ENCODE measurements at regions not wholly inside any gene's neighbourhood (a gene's known extent, or its start where the extent isn't known, plus 50 kb on each side); places are given as distances from the start of the nearest gene placed in this dataset.

DNA sequence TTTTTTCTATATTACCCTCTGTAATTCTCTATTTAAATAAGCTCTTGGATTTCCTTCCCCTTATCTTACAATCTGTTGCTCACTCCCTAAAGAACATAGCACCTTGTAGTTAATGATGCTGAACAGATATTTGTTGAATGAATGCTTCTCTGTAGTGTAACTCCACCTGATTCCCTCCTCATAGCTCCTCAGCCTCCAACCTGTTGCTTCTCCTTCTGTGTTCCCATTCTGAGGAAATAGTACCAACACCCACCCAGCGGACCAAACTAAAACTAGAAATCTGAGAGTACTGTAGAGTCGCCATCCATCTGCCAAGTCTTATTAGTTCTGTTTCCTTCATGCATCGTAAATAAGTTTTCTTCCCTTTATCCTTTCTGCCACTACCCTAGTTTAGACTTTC, 55.5 kb upstream of the GNB4 start:
- H3K4me3 ChIP-seq (ENCODE audit: low read depth in 2 of 2, low read length in 1 of 2) = no peak overlapping the region
- no peaks in the 10 kb centered on the region for H3K9me3 ChIP-seq
- H2AFZ ChIP-seq (ENCODE audit: low read depth) = no peak overlapping the region
- 50% methylated on average over 3 of the region's 3 CpGs for WGBS (ENCODE audit: low lambda C conversion rate)
- H3K4me2 ChIP-seq = no peak overlapping the region
- no peaks in the 10 kb centered on the region for H3K27me3 ChIP-seq (ENCODE audit: insufficient read depth)
- no peaks in the 10 kb centered on the region for H3K79me2 ChIP-seq (ENCODE audit: insufficient read depth)
- H3K27ac ChIP-seq (ENCODE audit: low read depth in 2 of 2, low read length in 1 of 2) = no peak overlapping the region
- H3K4me1 ChIP-seq (ENCODE audit: control insufficient read depth in 1 of 2, insufficient read depth in 2 of 2, low read depth in 1 of 2, low read length in 1 of 2) = peaks cover 0 to 3% of the 10 kb centered on the region in 2 experiments; a peak in 1 of 4 replicates
- no peak overlapping the region for H3K9ac ChIP-seq
- H4K20me1 ChIP-seq (ENCODE audit: insufficient read depth) = no peaks in the 10 kb centered on the region
- TF ChIP-seq, protein P1, sequence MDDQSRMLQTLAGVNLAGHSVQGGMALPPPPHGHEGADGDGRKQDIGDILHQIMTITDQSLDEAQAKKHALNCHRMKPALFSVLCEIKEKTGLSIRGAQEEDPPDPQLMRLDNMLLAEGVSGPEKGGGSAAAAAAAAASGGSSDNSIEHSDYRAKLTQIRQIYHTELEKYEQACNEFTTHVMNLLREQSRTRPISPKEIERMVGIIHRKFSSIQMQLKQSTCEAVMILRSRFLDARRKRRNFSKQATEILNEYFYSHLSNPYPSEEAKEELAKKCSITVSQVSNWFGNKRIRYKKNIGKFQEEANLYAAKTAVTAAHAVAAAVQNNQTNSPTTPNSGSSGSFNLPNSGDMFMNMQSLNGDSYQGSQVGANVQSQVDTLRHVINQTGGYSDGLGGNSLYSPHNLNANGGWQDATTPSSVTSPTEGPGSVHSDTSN (IDR thresholded peaks at IDR 0.05) = no peak
- DNase-seq = no peak
- ChIA-PET POLR2A (no interaction called here), CTCF (no interaction called here)
- no peaks in the 10 kb centered on the region for H3F3A ChIP-seq (replicated peaks; ENCODE audit: insufficient read depth)
- H3K36me3 ChIP-seq (replicated peaks in 1 of 2; ENCODE audit: control insufficient read depth in 1 of 2, insufficient read depth in 2 of 2, low read length in 1 of 2) = no peaks in the 10 kb centered on the region
- H3K9me2 ChIP-seq = no peaks in the 10 kb centered on the region

DNA sequence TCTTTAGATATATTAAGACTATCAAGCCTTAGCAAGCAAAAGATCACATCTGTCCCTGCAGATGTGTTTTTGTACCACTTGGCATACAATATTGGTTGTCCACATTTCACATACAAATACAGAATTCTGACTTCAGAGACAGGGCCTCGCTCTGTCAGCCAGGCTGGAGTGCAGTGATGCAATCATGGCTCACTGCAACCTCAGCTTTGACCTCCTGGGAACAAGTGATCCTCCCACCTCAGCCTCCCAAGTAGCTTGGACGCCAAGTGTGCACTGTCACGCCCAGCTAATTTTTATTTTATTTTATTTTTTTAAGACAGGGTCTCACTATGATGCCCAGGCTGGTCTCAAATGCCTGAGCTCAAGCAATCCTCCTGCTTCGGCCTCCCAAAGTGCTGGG, 53.0 kb upstream of the ACTL6A start:
- 58% methylated on average over 4 of the region's 4 CpGs for WGBS (ENCODE audit: low lambda C conversion rate)
- TF ChIP-seq POLR2AphosphoS5 (IDR thresholded peaks at IDR 0.05; ENCODE audit: low read depth, low read length) (no peak), TEAD4 (IDR thresholded peaks at IDR 0.05; ENCODE audit: borderline replicate concordance, insufficient read depth) (no peak), EP300 (IDR thresholded peaks at IDR 0.05; ENCODE audit: borderline replicate concordance in 1 of 2, low read depth in 1 of 2, low read length in 1 of 2) (no peak), SMC3 (IDR thresholded peaks at IDR 0.05; ENCODE audit: low read depth, low read length) (no peak), FOXJ3 (CRISPR knock-in tag; IDR thresholded peaks at IDR 0.05) (no peak), IRF3 (IDR thresholded peaks at IDR 0.05; ENCODE audit: low read depth, low read length) (no peak), SIN3A (IDR thresholded peaks at IDR 0.05; ENCODE audit: borderline replicate concordance, low read depth, low read length) (no peak), NRF1 (IDR thresholded peaks at IDR 0.05; ENCODE audit: low read depth, low read length) (no peak), GATA2 (CRISPR knock-in tag; IDR thresholded peaks at IDR 0.05) (no peak)
- TF ChIP-seq, protein P2, sequence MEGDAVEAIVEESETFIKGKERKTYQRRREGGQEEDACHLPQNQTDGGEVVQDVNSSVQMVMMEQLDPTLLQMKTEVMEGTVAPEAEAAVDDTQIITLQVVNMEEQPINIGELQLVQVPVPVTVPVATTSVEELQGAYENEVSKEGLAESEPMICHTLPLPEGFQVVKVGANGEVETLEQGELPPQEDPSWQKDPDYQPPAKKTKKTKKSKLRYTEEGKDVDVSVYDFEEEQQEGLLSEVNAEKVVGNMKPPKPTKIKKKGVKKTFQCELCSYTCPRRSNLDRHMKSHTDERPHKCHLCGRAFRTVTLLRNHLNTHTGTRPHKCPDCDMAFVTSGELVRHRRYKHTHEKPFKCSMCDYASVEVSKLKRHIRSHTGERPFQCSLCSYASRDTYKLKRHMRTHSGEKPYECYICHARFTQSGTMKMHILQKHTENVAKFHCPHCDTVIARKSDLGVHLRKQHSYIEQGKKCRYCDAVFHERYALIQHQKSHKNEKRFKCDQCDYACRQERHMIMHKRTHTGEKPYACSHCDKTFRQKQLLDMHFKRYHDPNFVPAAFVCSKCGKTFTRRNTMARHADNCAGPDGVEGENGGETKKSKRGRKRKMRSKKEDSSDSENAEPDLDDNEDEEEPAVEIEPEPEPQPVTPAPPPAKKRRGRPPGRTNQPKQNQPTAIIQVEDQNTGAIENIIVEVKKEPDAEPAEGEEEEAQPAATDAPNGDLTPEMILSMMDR (IDR thresholded peaks at IDR 0.05) = no peak
- TF ChIP-seq, protein P3, sequence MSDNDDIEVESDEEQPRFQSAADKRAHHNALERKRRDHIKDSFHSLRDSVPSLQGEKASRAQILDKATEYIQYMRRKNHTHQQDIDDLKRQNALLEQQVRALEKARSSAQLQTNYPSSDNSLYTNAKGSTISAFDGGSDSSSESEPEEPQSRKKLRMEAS (IDR thresholded peaks at IDR 0.05; ENCODE audit: low read depth) = no peak
- TF ChIP-seq, protein P4, sequence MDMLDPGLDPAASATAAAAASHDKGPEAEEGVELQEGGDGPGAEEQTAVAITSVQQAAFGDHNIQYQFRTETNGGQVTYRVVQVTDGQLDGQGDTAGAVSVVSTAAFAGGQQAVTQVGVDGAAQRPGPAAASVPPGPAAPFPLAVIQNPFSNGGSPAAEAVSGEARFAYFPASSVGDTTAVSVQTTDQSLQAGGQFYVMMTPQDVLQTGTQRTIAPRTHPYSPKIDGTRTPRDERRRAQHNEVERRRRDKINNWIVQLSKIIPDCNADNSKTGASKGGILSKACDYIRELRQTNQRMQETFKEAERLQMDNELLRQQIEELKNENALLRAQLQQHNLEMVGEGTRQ (IDR thresholded peaks at IDR 0.05; ENCODE audit: borderline replicate concordance, low read depth, low read length) = no peak
- Histone ChIP-seq H4K20me1 (ENCODE audit: insufficient read depth) (no peaks in the 10 kb centered on the region), H3K4me1 (ENCODE audit: control insufficient read depth in 1 of 2, insufficient read depth in 2 of 2, low read depth in 1 of 2, low read length in 1 of 2) (peaks cover 0 to 3% of the 10 kb centered on the region in 2 experiments; a peak in 1 of 4 replicates), H3K79me2 (ENCODE audit: insufficient read depth) (no peaks in the 10 kb centered on the region), H3K9me3 (no peaks in the 10 kb centered on the region), H3K9ac (no peak overlapping the region), H3K9me2 (no peaks in the 10 kb centered on the region), H3F3A (replicated peaks; ENCODE audit: insufficient read depth) (no peaks in the 10 kb centered on the region), H3K4me2 (no peak overlapping the region), H3K27ac (ENCODE audit: low read depth in 2 of 2, low read length in 1 of 2) (no peak overlapping the region), H2AFZ (ENCODE audit: low read depth) (no peak overlapping the region), H3K27me3 (ENCODE audit: insufficient read depth) (no peaks in the 10 kb centered on the region), H3K36me3 (replicated peaks in 1 of 2; ENCODE audit: control insufficient read depth in 1 of 2, insufficient read depth in 2 of 2, low read length in 1 of 2) (no peaks in the 10 kb centered on the region), H3K4me3 (ENCODE audit: low read depth in 2 of 2, low read length in 1 of 2) (no peak overlapping the region)
- ChIA-PET POLR2A (no interaction called here), CTCF (no interaction called here)
- DNase-seq = no peak

Data from SK-N-SH (cell line).